K562 (cell line): ENCODE measurements at regions not wholly inside any gene's neighbourhood (a gene's known extent, or its start where the extent isn't known, plus 50 kb on each side); places are given as distances from the start of the nearest gene placed in this dataset.

ENCODE experiments used
- CBX3 ChIP-seq, 2 experiments: IDR thresholded peaks; 1 replicate in 1 of 2; 2 replicates in 1 of 2; pipeline ENCODE4 v1.6.1; 2012; ENCODE audit warnings: inconsistent platforms in 2 of 2, low read length in 2 of 2, borderline replicate concordance in 1 of 2, control low read depth in 1 of 2
- CTCF ChIP-seq, 3 experiments: IDR thresholded peaks in 2 of 3; conservative IDR thresholded peaks in 1 of 3; 2 replicates each; pipeline ENCODE4 v1.5.1; 2011 to 2012; ENCODE audit warnings: low read length in 3 of 3, mild to moderate bottlenecking in 3 of 3, control low read depth in 2 of 3, improper control_type of control experiment in 1 of 3, inconsistent platforms in 1 of 3, low read depth in 1 of 3, mixed read lengths in 1 of 3, moderate library complexity in 1 of 3; ENCODE audit not compliant: insufficient read depth in 2 of 3
- E2F1 ChIP-seq: sonication (generic); formaldehyde crosslinking; IDR thresholded peaks from 2 replicates; pipeline ENCODE4 v1.8.1; 2023; ENCODE audit warnings: mild to moderate bottlenecking, missing genetic modification reagents, moderate library complexity
- E2F3 ChIP-seq: fragments of 250-450 bp; sonication (Bioruptor Pico); IDR thresholded peaks from 2 replicates; pipeline ENCODE4 v1.4.0; 2020; ENCODE audit warnings: mild to moderate bottlenecking
- HDAC2 ChIP-seq: fragments of 450-650 bp; IDR thresholded peaks from 2 replicates; pipeline ENCODE4 v1.6.1; 2016; ENCODE audit warnings: mild to moderate bottlenecking
- LEF1 ChIP-seq: fragments of 450-650 bp; IDR thresholded peaks from 2 replicates; pipeline ENCODE4 v1.6.1; 2016; ENCODE audit warnings: mild to moderate bottlenecking
- MAFF ChIP-seq: IDR thresholded peaks from 2 replicates; pipeline ENCODE4 v1.6.1; 2012; ENCODE audit warnings: low read length, improper control_type of control experiment
- MAX ChIP-seq: sonication (generic); formaldehyde crosslinking; IDR thresholded peaks from 2 replicates; pipeline ENCODE4 v1.9.0; 2022; ENCODE audit warnings: mild to moderate bottlenecking, missing genetic modification reagents
- MTA3 ChIP-seq: fragments of 450-650 bp; formaldehyde crosslinking; IDR thresholded peaks from 2 replicates; pipeline ENCODE4 v1.6.1; 2017; ENCODE audit warnings: mild to moderate bottlenecking, borderline replicate concordance
- PHB2 ChIP-seq: fragments of 450-650 bp; IDR thresholded peaks from 2 replicates; pipeline ENCODE4 v1.6.1; 2017; ENCODE audit warnings: low read depth
- SP1 ChIP-seq: sonication (generic); formaldehyde crosslinking; IDR thresholded peaks from 2 replicates; pipeline ENCODE4 v1.8.1; 2022; ENCODE audit warnings: mild to moderate bottlenecking, missing genetic modification reagents
- ZBTB8A ChIP-seq: fragments of 450-650 bp; IDR thresholded peaks from 2 replicates; pipeline ENCODE4 v1.6.1; 2018; ENCODE audit warnings: mild to moderate bottlenecking, moderate library complexity; ENCODE audit not compliant: partially characterized antibody
- ZNF431 ChIP-seq: sonication (generic); formaldehyde crosslinking; IDR thresholded peaks from 2 replicates; pipeline ENCODE4 v1.8.0; 2022; ENCODE audit warnings: mild to moderate bottlenecking, missing genetic modification reagents
- ZNF589 ChIP-seq: fragments of 200-800 bp; sonication (Bioruptor generic); IDR thresholded peaks from 2 replicates; pipeline ENCODE4 v1.6.1; 2016; ENCODE audit warnings: low read depth, missing genetic modification characterization, missing compliant biosample characterization

- TF ChIP-seq CTCF (IDR thresholded peaks at IDR 0.05 in 2 of 3, conservative IDR thresholded peaks at IDR 0.05 in 1 of 3; ENCODE audit: insufficient read depth in 2 of 3, low read depth in 1 of 3, low read length in 3 of 3) (no peak), MAX (CRISPR knock-in tag) (no peak), PHB2 (no peak), CBX3 (IDR thresholded peaks at IDR 0.05; ENCODE audit: borderline replicate concordance in 1 of 2, low read length in 2 of 2) (no peak), SP1 (CRISPR knock-in tag) (no peak), LEF1 (no peak), MTA3 (no peak), HDAC2 (no peak), E2F1 (no peak), ZBTB8A (no peak), ZNF589 (CRISPR knock-in tag) (no peak), E2F3 (CRISPR knock-in tag) (no peak), MAFF (no peak), ZNF431 (no peak)
These were observed 2197.4 kb downstream of the PCDH7 start for GRCh38 chr4:32917586-32917985.
